Fibroblast of the aortic adventitia (primary cell): ENCODE measurements at regions not wholly inside any gene's neighbourhood (a gene's known extent, or its start where the extent isn't known, plus 50 kb on each side); places are given as distances from the start of the nearest gene placed in this dataset.
A peak's percentile ranks its signal among the peaks of the same experiment; 100 is the strongest.

ENCODE experiments used
- DNase-seq: peaks from one replicate; pipeline ENCODE4 v3.0.0-alpha.2; 2010; ENCODE audit warnings: low read depth
- H3K4me3 ChIP-seq: 2 replicates; pipeline ENCODE4 v1.5.1; 2011; ENCODE audit warnings: low read depth, mild to moderate bottlenecking, control low read depth, low read length, moderate library complexity
- CTCF ChIP-seq: IDR thresholded peaks from 2 replicates; pipeline ENCODE4 v1.5.1; 2011; ENCODE audit warnings: mild to moderate bottlenecking, low read length, control low read depth, inconsistent platforms; ENCODE audit not compliant: insufficient read depth

- no peak for TF ChIP-seq CTCF
- no peak overlapping the region for H3K4me3 ChIP-seq
- peak; percentile 47 for DNase-seq
These were observed 82.5 kb upstream of the PTPN1 start for GRCh38 chr20:50427719-50428083.

GRCh38 chr20:50428097-50428828 lies 81.9 kb upstream of the PTPN1 start:
- no peak overlapping the region for H3K4me3 ChIP-seq
- DNase-seq, result no peak
- no peak for TF ChIP-seq CTCF

GRCh38 chr20:50429412-50429811 lies 80.8 kb upstream of the PTPN1 start:
- TF ChIP-seq CTCF, result no peak
- no peak for DNase-seq
- no peak overlapping the region for H3K4me3 ChIP-seq

GRCh38 chr20:50431066-50431450 lies 79.1 kb upstream of the PTPN1 start:
- no peak for TF ChIP-seq CTCF

GRCh38 chr20:50433001-50433761 lies 77.0 kb upstream of the PTPN1 start:
- DNase-seq, result no peak
- no peak overlapping the region for H3K4me3 ChIP-seq
- no peak for TF ChIP-seq CTCF

More at GRCh38 chr20:50431066-50431450, 79.1 kb upstream of the PTPN1 start:
- DNase-seq, result no peak
- no peak overlapping the region for H3K4me3 ChIP-seq

GRCh38 chr20:50434321-50434652 lies 75.9 kb upstream of the PTPN1 start:
- no peak for TF ChIP-seq CTCF
- no peak for DNase-seq
- H3K4me3 ChIP-seq, result no peak overlapping the region
